PC-3 (cell line): ENCODE measurements at regions not wholly inside any gene's neighbourhood (a gene's known extent, or its start where the extent isn't known, plus 50 kb on each side); places are given as distances from the start of the nearest gene placed in this dataset.

Experiments
- EZH2 ChIP-seq: fragments of 300-600 bp; sonication (generic); IDR thresholded peaks from one replicate; pipeline ENCODE4 v1.6.1; 2017; ENCODE audit warnings: antibody characterized with exemption, mild to moderate bottlenecking, low read length; ENCODE audit not compliant: unreplicated experiment
- TF ChIP-seq, protein P1 (sequence below): fragments of 300-600 bp; sonication (generic); conservative IDR thresholded peaks from 2 replicates; pipeline ENCODE4 v1.5.1; 2017; ENCODE audit warnings: antibody characterized with exemption, low read depth, mild to moderate bottlenecking, low read length

DNA sequence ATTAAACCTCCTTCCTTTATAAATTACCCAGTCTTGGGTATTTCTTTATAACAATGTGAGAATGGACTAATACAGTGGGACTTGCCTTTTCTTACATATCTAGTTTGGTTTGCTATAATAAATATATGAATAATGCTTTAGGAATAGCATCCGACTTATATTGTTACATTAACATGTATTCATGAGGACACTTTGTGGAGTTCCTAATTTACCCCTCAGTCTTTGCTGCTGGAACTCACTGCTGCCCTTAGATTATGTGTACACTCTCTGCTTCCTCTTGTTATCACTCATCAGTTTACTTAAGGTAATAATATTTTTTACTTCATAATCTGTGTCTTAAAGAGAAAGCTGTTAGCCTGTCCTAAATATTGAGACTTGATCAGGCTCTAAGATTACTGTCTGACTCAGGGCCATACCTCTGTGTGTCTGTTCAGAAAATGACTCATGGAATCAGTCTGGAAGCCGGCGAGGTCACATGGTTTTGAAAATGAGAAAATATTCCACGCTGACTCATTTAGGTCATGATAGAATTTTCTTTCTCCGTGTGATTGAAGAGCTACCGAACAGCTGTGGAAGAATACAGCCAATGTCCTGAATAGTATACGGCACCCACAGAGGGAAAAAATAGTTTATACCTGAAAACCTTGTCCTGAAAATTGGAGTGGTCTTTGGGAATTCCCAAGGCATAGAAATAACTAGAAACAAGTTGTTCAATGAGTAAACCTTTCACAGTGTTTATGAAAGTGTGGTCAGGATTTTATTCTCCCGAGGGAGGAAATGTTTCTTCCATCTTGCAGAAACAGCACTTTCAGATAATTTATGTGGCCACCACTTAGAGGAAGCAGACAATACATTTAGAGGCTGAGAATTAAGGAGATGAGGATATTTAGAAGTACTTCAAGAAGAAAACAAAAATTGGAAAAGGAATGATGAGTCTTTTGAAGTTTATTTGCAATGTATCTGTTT, 156.4 kb downstream of the DSEL start:
- TF ChIP-seq, protein P1, sequence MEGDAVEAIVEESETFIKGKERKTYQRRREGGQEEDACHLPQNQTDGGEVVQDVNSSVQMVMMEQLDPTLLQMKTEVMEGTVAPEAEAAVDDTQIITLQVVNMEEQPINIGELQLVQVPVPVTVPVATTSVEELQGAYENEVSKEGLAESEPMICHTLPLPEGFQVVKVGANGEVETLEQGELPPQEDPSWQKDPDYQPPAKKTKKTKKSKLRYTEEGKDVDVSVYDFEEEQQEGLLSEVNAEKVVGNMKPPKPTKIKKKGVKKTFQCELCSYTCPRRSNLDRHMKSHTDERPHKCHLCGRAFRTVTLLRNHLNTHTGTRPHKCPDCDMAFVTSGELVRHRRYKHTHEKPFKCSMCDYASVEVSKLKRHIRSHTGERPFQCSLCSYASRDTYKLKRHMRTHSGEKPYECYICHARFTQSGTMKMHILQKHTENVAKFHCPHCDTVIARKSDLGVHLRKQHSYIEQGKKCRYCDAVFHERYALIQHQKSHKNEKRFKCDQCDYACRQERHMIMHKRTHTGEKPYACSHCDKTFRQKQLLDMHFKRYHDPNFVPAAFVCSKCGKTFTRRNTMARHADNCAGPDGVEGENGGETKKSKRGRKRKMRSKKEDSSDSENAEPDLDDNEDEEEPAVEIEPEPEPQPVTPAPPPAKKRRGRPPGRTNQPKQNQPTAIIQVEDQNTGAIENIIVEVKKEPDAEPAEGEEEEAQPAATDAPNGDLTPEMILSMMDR, result no peak
- TF ChIP-seq EZH2, result no peak
